H9 (cell line): ENCODE measurements at regions not wholly inside any gene's neighbourhood (a gene's known extent, or its start where the extent isn't known, plus 50 kb on each side); places are given as distances from the start of the nearest gene placed in this dataset.

ENCODE experiments used
- DNase-seq: peaks from one replicate; pipeline ENCODE4 v3.0.0-alpha.2; 2017
- H2AFZ ChIP-seq: one replicate; pipeline ENCODE4 v1.6.1; 2013; ENCODE audit warnings: mild to moderate bottlenecking, low read length, control low read depth, moderate library complexity
- H2AK5ac ChIP-seq: 2 replicates; pipeline ENCODE4 v1.6.1; 2013; ENCODE audit warnings: low read length, control low read depth, mixed read lengths; ENCODE audit not compliant: insufficient read length
- H2BK120ac ChIP-seq: one replicate; pipeline ENCODE4 v1.6.1; 2013; ENCODE audit warnings: low read depth, mild to moderate bottlenecking, low read length, control low read depth, inconsistent platforms; ENCODE audit not compliant: poor library complexity, severe bottlenecking
- H2BK12ac ChIP-seq: 2 replicates; pipeline ENCODE4 v1.6.1; 2013; ENCODE audit warnings: low read length, control low read depth, mixed read lengths, low read depth; ENCODE audit not compliant: insufficient read length
- H2BK15ac ChIP-seq: 2 replicates; pipeline ENCODE4 v1.6.1; 2013; ENCODE audit warnings: low read depth, low read length, control low read depth
- H2BK20ac ChIP-seq: one replicate; pipeline ENCODE4 v1.6.1; 2013; ENCODE audit warnings: low read depth, mild to moderate bottlenecking, low read length, control low read depth, inconsistent platforms; ENCODE audit not compliant: poor library complexity, severe bottlenecking
- H2BK5ac ChIP-seq: 2 replicates; pipeline ENCODE4 v1.6.1; 2013; ENCODE audit warnings: low read length, control low read depth, mixed read lengths; ENCODE audit not compliant: insufficient read length
- H3K14ac ChIP-seq: 2 replicates; pipeline ENCODE4 v1.6.1; 2013; ENCODE audit warnings: low read length, control low read depth; ENCODE audit not compliant: insufficient read depth
- H3K18ac ChIP-seq: 2 replicates; pipeline ENCODE4 v1.6.1; 2013; ENCODE audit warnings: low read depth, mild to moderate bottlenecking, mixed read lengths, low read length, control low read depth; ENCODE audit not compliant: insufficient read length
- H3K23ac ChIP-seq: 2 replicates; pipeline ENCODE4 v1.6.1; 2013; ENCODE audit warnings: low read length, control low read depth, mixed read lengths, low read depth; ENCODE audit not compliant: insufficient read length
- H3K23me2 ChIP-seq: 2 replicates; pipeline ENCODE4 v1.6.1; 2013; ENCODE audit warnings: low read depth, mild to moderate bottlenecking, mixed read lengths, low read length, control low read depth; ENCODE audit not compliant: insufficient read length, poor library complexity, severe bottlenecking
- H3K27ac ChIP-seq: 2 replicates; pipeline ENCODE4 v1.5.1; 2013; ENCODE audit warnings: low read length, control low read depth, mixed read lengths, low read depth; ENCODE audit not compliant: insufficient read length
- H3K27me3 ChIP-seq: 2 replicates; pipeline ENCODE4 v1.6.1; 2013; ENCODE audit warnings: low read length, control low read depth, inconsistent platforms; ENCODE audit not compliant: insufficient read depth
- H3K4ac ChIP-seq: 2 replicates; pipeline ENCODE4 v1.6.1; 2013; ENCODE audit warnings: low read depth, mild to moderate bottlenecking, control low read depth, inconsistent platforms, low read length, moderate library complexity
- H3K4me1 ChIP-seq: 2 replicates; pipeline ENCODE4 v1.6.1; 2013; ENCODE audit warnings: low read length, control low read depth, inconsistent platforms; ENCODE audit not compliant: insufficient read depth
- H3K4me2 ChIP-seq: 2 replicates; pipeline ENCODE4 v1.6.1; 2013; ENCODE audit warnings: low read length, control low read depth, mixed read lengths; ENCODE audit not compliant: insufficient read length, insufficient read depth
- H3K56ac ChIP-seq: 2 replicates; pipeline ENCODE4 v1.6.1; 2013; ENCODE audit warnings: low read depth, mild to moderate bottlenecking, mixed read lengths, low read length, control low read depth; ENCODE audit not compliant: insufficient read length
- H3K79me1 ChIP-seq: 2 replicates; pipeline ENCODE4 v1.6.1; 2013; ENCODE audit warnings: low read depth, mild to moderate bottlenecking, moderate library complexity, low read length, control low read depth, inconsistent platforms; ENCODE audit not compliant: insufficient read depth, poor library complexity, severe bottlenecking
- H3K79me2 ChIP-seq: 2 replicates; pipeline ENCODE4 v1.6.1; 2013; ENCODE audit warnings: low read length, control low read depth, inconsistent platforms; ENCODE audit not compliant: insufficient read depth
- H3K9ac ChIP-seq: 2 replicates; pipeline ENCODE4 v1.6.1; 2013; ENCODE audit warnings: low read length, control low read depth, mixed read lengths; ENCODE audit not compliant: insufficient read length; ENCODE audit errors: extremely low read depth
- H3K9me3 ChIP-seq: one replicate; pipeline ENCODE4 v1.6.1; 2013; ENCODE audit warnings: low read depth, low read length, inconsistent platforms; ENCODE audit not compliant: control insufficient read depth
- H3T11ph ChIP-seq: one replicate; pipeline ENCODE4 v1.6.1; 2013; ENCODE audit warnings: mild to moderate bottlenecking, low read length, control low read depth, inconsistent platforms
- H4K20me1 ChIP-seq: one replicate; pipeline ENCODE4 v1.6.1; 2013; ENCODE audit not compliant: control insufficient read depth, insufficient read length, insufficient read depth
- H4K5ac ChIP-seq: 2 replicates; pipeline ENCODE4 v1.6.1; 2013; ENCODE audit warnings: low read depth, mild to moderate bottlenecking, mixed read lengths, low read length, control low read depth; ENCODE audit not compliant: insufficient read length
- H4K8ac ChIP-seq: replicated peaks from 2 replicates; pipeline ENCODE4 v1.6.1; 2013; ENCODE audit warnings: low read length, control low read depth, mixed read lengths, low read depth; ENCODE audit not compliant: insufficient read length
- H4K91ac ChIP-seq: 2 replicates; pipeline ENCODE4 v1.6.1; 2013; ENCODE audit warnings: low read depth, mild to moderate bottlenecking, moderate library complexity, mixed read lengths, low read length, control low read depth; ENCODE audit not compliant: insufficient read length
- H3K27ac Mint-ChIP-seq, 3 experiments: 2 replicates in 2 of 3; 3 replicates in 1 of 3; pipeline ENCODE4 v1.8.0; 2020 to 2021; ENCODE audit warnings: mixed read lengths in 3 of 3, mild to moderate bottlenecking in 1 of 3, moderate library complexity in 1 of 3
- H3K27me3 Mint-ChIP-seq: 2 replicates; pipeline ENCODE4 v1.8.0; 2021; ENCODE audit warnings: low read depth, mild to moderate bottlenecking, moderate library complexity, mixed read lengths
- H3K36me3 Mint-ChIP-seq, 3 experiments: 2 replicates in 2 of 3; 3 replicates in 1 of 3; pipeline ENCODE4 v1.8.0; 2020 to 2021; ENCODE audit warnings: low read depth in 3 of 3, mixed read lengths in 3 of 3; ENCODE audit not compliant: insufficient read depth in 1 of 3
- H3K4me1 Mint-ChIP-seq, 2 experiments: 2 replicates each; pipeline ENCODE4 v1.8.0; 2020; ENCODE audit warnings: mixed read lengths in 2 of 2
- H3K4me3 Mint-ChIP-seq, 2 experiments: 2 replicates in 1 of 2; 3 replicates in 1 of 2; pipeline ENCODE4 v1.8.0; 2020 to 2021; ENCODE audit warnings: mild to moderate bottlenecking in 2 of 2, mixed read lengths in 2 of 2, moderate library complexity in 1 of 2
- H3K9me3 Mint-ChIP-seq, 2 experiments: 2 replicates in 1 of 2; 3 replicates in 1 of 2; pipeline ENCODE4 v1.8.0; 2020; ENCODE audit warnings: mild to moderate bottlenecking in 2 of 2, mixed read lengths in 2 of 2, moderate library complexity in 1 of 2
- CTCF ChIP-seq: fragments of 200-600 bp; sonication (generic); conservative IDR thresholded peaks from 3 replicates; pipeline ENCODE4 v1.8.0; 2021; ENCODE audit warnings: antibody characterized with exemption, mild to moderate bottlenecking

DNA sequence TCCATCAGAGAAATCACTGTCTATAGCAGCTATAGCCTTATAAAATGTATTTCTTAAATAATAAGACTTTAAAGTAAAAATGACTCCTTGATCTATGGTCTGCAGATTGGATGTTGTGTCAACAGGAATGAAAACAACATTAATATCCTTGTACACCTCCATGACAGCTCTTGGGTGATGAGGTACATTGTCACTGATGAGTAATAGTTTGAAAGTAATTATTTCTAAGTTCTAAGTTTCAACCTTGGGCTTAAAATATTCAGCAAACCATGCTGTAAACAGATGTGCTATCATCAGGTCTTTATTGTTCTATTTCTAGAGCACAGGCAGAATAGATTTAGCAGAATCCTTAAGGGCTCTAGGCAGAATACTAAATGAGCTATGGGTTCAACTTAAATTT is 568.2 kb upstream of the BCHE start:
- no peak overlapping the region for H4K8ac ChIP-seq
- no peaks in the 10 kb centered on the region for H3K23me2 ChIP-seq
- no peak overlapping the region for H2BK5ac ChIP-seq
- no peak overlapping the region for H3K18ac ChIP-seq
- H4K20me1 ChIP-seq, result no peaks in the 10 kb centered on the region
- H3K36me3 Mint-ChIP-seq, result no peaks in the 10 kb centered on the region
- no peak overlapping the region for H2BK20ac ChIP-seq
- H2AFZ ChIP-seq, result no peak overlapping the region
- H3K23ac ChIP-seq, result no peak overlapping the region
- no peak overlapping the region for H3K9ac ChIP-seq
- no peak overlapping the region for H3K4me3 Mint-ChIP-seq
- H3K79me2 ChIP-seq, result no peaks in the 10 kb centered on the region
- no peak for DNase-seq
- H2BK12ac ChIP-seq, result no peak overlapping the region
- no peak overlapping the region for H3K56ac ChIP-seq
- H3K27me3 Mint-ChIP-seq, result no peaks in the 10 kb centered on the region
- H3K9me3 Mint-ChIP-seq, result no peaks in the 10 kb centered on the region
- TF ChIP-seq CTCF, result no peak
- H3K27ac Mint-ChIP-seq, result no peak overlapping the region; a peak in 1 of 7 replicates
- no peak overlapping the region for H4K91ac ChIP-seq
- no peaks in the 10 kb centered on the region for H3K4me1 Mint-ChIP-seq
- H3K27me3 ChIP-seq, result no peaks in the 10 kb centered on the region
- H3K4me2 ChIP-seq, result no peak overlapping the region
- no peaks in the 10 kb centered on the region for H3K79me1 ChIP-seq
- no peak overlapping the region for H3K14ac ChIP-seq
- H2BK120ac ChIP-seq, result no peak overlapping the region
- no peaks in the 10 kb centered on the region for H3K9me3 ChIP-seq
- H3K4ac ChIP-seq, result no peak overlapping the region
- no peaks in the 10 kb centered on the region for H3K4me1 ChIP-seq
- H2BK15ac ChIP-seq, result no peak overlapping the region
- H3K27ac ChIP-seq, result no peak overlapping the region
- no peak overlapping the region for H3T11ph ChIP-seq
- no peak overlapping the region for H4K5ac ChIP-seq
- H2AK5ac ChIP-seq, result no peak overlapping the region
